Breast epithelium (tissue), 3 donors: ENCODE measurements at regions not wholly inside any gene's neighbourhood (a gene's known extent, or its start where the extent isn't known, plus 50 kb on each side); places are given as distances from the start of the nearest gene placed in this dataset.

Source experiments
- CTCF ChIP-seq, 3 donors: fragments of 450-650 bp; IDR thresholded peaks; one replicate each; pipeline ENCODE4 v1.5.1; 2016 to 2017; ENCODE audit warnings: antibody characterized with exemption in 3 of 3, mild to moderate bottlenecking in 3 of 3, moderate library complexity in 3 of 3
- POLR2AphosphoS5 ChIP-seq, 3 donors: sonication (generic); formaldehyde crosslinking; IDR thresholded peaks; one replicate each; pipeline ENCODE4 v1.6.1; 2017; ENCODE audit warnings: antibody characterized with exemption in 3 of 3

- TF ChIP-seq CTCF (IDR thresholded peaks at IDR 0.05) (no peak), POLR2AphosphoS5 (IDR thresholded peaks at IDR 0.05) (no peak)
Measured at GRCh38 chr5:116637149-116637740, 62.6 kb upstream of the SEMA6A start.
